HG03066 (cell line): ENCODE measurements at regions not wholly inside any gene's neighbourhood (a gene's known extent, or its start where the extent isn't known, plus 50 kb on each side); places are given as distances from the start of the nearest gene placed in this dataset.

Source experiments
- ATAC-seq: cut with Tn5 transposase; IDR thresholded peaks from one replicate; pipeline ENCODE4 v1.9.1; 2021; ENCODE audit warnings: low read depth; ENCODE audit not compliant: unreplicated experiment

GRCh38 chr3:88896026-88896425, 211.4 kb upstream of the EPHA3 start:
- ATAC-seq, result no peak

GRCh38 chr3:88912294-88912877, 195.0 kb upstream of the EPHA3 start:
- ATAC-seq, result no peak

- ATAC-seq, result no peak
These were observed 188.6 kb upstream of the EPHA3 start for GRCh38 chr3:88918841-88919240.

- no peak for ATAC-seq
These were observed 185.4 kb upstream of the EPHA3 start for GRCh38 chr3:88921986-88922385.

GRCh38 chr3:88926221-88926620, 181.2 kb upstream of the EPHA3 start:
- no peak for ATAC-seq

- ATAC-seq, result no peak
These were observed 176.8 kb upstream of the EPHA3 start for GRCh38 chr3:88930611-88931010.

- no peak for ATAC-seq
These were observed 170.6 kb upstream of the EPHA3 start for GRCh38 chr3:88936831-88937230.

- no peak for ATAC-seq
These were observed 167.1 kb upstream of the EPHA3 start for GRCh38 chr3:88940296-88940695.

GRCh38 chr3:88947013-88947412, 160.4 kb upstream of the EPHA3 start:
- no peak for ATAC-seq

- ATAC-seq, result no peak
These were observed 152.6 kb upstream of the EPHA3 start for GRCh38 chr3:88954853-88955252.

- ATAC-seq, result no peak
These were observed 152.1 kb upstream of the EPHA3 start for GRCh38 chr3:88955274-88955673.

- ATAC-seq, result no peak
These were observed 149.5 kb upstream of the EPHA3 start for GRCh38 chr3:88957711-88958439.

GRCh38 chr3:88960019-88960418, 147.4 kb upstream of the EPHA3 start:
- no peak for ATAC-seq

GRCh38 chr3:88963003-88963402, 144.4 kb upstream of the EPHA3 start:
- ATAC-seq, result no peak

- ATAC-seq, result no peak
These were observed 127.7 kb upstream of the EPHA3 start for GRCh38 chr3:88979760-88980159.

- no peak for ATAC-seq
These were observed 124.0 kb upstream of the EPHA3 start for GRCh38 chr3:88983458-88983857.

- ATAC-seq, result no peak
These were observed 123.2 kb upstream of the EPHA3 start for GRCh38 chr3:88984256-88984655.

GRCh38 chr3:88984832-88985231, 122.6 kb upstream of the EPHA3 start:
- no peak for ATAC-seq

GRCh38 chr3:88985491-88985890, 121.9 kb upstream of the EPHA3 start:
- ATAC-seq, result no peak

- no peak for ATAC-seq
These were observed 120.6 kb upstream of the EPHA3 start for GRCh38 chr3:88986834-88987233.

- no peak for ATAC-seq
These were observed 119.6 kb upstream of the EPHA3 start for GRCh38 chr3:88987776-88988175.

GRCh38 chr3:88988906-88989305, 118.5 kb upstream of the EPHA3 start:
- ATAC-seq, result no peak
